ENCODE measurements at regions not wholly inside any gene's neighbourhood (a gene's known extent, or its start where the extent isn't known, plus 50 kb on each side); places are given as distances from the start of the nearest gene placed in this dataset.

DNA sequence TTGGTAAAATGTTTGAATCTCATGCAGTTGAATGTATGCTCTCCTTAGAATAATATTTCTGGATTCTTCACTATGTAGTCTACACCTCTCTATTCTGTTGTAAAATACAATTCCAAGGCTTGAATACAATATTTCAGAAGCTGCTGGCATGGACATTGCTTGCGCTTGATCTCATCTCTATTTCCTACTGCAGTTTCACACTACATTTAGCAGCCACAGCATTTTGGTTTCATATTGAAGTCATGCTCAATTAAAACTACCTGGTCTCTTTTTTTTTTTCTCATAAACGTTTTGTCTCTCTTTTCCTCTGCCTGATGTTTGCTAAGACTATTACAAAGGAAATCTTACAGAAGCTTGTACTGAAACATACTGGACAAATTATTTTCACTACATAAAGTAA lies 631.0 kb upstream of the TMPRSS15 start:
- no peak for TF ChIP-seq POLR2A (IDR thresholded peaks at IDR 0.05; ENCODE audit: low read length)
- no peak for TF ChIP-seq GATA1 (IDR thresholded peaks at IDR 0.05; ENCODE audit: low read depth, low read length)
